ENCODE measurements at regions not wholly inside any gene's neighbourhood (a gene's known extent, or its start where the extent isn't known, plus 50 kb on each side); places are given as distances from the start of the nearest gene placed in this dataset.
"Not testable (repeated sequence)": the region's sequence is repeated elsewhere in the genome, so short reads cannot be mapped to it uniquely, and the experiment has no call there.

DNA sequence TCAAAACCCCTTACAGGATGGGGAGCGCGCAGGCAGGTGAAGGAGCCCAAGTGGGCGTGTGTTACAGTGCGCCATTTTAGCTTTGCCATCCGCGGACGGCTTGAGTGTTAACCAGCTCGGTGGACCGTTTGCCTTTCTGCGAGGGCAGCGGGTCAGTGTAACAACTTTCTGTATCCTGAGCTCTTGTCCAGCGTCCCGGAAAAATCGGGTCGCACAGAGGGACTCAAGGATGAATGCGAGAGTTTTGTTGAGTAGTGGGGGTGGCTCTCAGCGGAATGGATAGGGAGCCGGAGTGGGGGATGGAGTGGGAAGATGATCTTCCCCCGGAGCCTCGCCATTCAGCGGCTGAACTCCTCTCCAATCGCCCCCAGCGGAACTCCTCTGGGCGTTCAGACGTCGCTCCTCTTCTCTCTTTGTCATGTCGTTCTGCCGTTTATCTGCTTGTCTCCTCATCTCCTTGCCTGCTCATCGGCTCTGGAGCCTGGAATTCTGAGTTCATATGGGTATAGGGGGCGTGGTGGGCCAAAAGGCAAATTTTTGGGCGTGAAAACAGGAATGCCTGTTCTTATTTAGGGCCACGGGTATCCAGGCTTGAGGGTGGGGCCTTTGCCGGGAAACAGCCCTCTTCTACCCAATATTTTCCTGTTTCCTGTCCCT, 295.4 kb downstream of the CTH start:
- H3K36me3 Mint-ChIP-seq (ENCODE audit: low read depth): no peaks in the 10 kb centered on the region
- no peaks in the 10 kb centered on the region for H3K4me1 Mint-ChIP-seq (ENCODE audit: low read depth)
- peaks cover 5% of the 10 kb centered on the region for H3K27me3 Mint-ChIP-seq (ENCODE audit: low read depth)
- intact Hi-C loops (cut with micrococcal nuclease): no loop called here
- H3K4me3 Mint-ChIP-seq: no peak overlapping the region
- no peak overlapping the region for H3K27ac Mint-ChIP-seq
- no peak for DNase-seq
- H3K9me3 Mint-ChIP-seq: peaks cover 2% of the 10 kb centered on the region
- CTCF ChIA-PET: interaction anchor here (1.1 kb wide), 2 partner anchors 174 to 343 kb away, joined by 3 read pairs; no protein-coding TSS in a partner anchor

DNA sequence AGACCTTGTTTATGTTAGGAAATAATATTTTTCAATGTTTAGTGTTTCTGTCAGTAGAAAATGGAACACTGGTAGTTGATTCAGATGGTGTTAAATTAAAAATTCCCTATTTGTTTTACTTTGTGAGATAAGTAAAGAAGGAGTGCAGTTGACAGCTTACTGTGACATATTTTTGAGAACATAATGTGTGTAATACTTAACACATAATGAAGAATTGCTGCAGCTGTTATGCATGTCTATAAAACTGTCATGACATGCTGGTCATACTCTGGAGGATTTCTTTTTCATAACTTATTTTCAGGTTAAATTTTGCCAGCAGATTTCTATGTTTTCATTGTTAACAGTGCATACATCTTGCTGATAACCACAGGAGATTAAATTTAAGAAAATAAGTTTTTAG, 296.1 kb downstream of the CTH start:
- CTCF ChIA-PET: interaction anchor here (1.1 kb wide), 1 partner anchor 175 kb away, joined by 3 read pairs; no protein-coding TSS in a partner anchor
- Mint-ChIP-seq H3K36me3 (ENCODE audit: low read depth) (no peaks in the 10 kb centered on the region), H3K9me3 (peaks cover 2% of the 10 kb centered on the region)

DNA sequence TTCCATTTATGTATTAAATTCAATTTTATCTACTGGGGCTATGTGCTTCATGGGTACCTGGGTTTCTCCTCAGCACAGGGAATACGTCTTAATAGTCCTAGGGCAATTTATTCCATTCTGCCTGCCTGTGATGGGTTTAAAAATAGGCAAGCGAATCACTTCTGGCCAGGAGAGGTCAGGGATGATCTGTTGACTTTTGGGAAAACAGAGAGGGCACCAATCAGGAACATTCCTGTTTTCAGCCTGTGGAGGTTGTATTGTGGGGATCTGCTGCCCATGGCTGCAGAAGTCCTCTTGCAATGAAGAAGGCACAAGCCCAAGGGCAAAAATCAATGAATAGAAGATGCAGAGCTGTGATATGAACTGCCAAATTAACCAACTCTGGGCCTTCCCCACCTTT, 303.1 kb downstream of the CTH start:
- CTCF ChIA-PET: no interaction called here
- DNase-seq: no peak
- H3K27ac Mint-ChIP-seq: no peak overlapping the region
- H3K9me3 Mint-ChIP-seq: no peaks in the 10 kb centered on the region
- no peaks in the 10 kb centered on the region for H3K27me3 Mint-ChIP-seq (ENCODE audit: low read depth)
- no peaks in the 10 kb centered on the region for H3K4me1 Mint-ChIP-seq (ENCODE audit: low read depth)
- H3K36me3 Mint-ChIP-seq (ENCODE audit: low read depth): no peaks in the 10 kb centered on the region
- no peak overlapping the region for H3K4me3 Mint-ChIP-seq
- intact Hi-C loops (cut with micrococcal nuclease): no loop called here

More for the DNA sequence above, 296.1 kb downstream of the CTH start:
- Mint-ChIP-seq H3K4me3 (no peak overlapping the region), H3K4me1 (ENCODE audit: low read depth) (no peaks in the 10 kb centered on the region), H3K27ac (no peak overlapping the region), H3K27me3 (ENCODE audit: low read depth) (peaks cover 5% of the 10 kb centered on the region)
- no peak for DNase-seq
- intact Hi-C loops (cut with micrococcal nuclease): no loop called here

DNA sequence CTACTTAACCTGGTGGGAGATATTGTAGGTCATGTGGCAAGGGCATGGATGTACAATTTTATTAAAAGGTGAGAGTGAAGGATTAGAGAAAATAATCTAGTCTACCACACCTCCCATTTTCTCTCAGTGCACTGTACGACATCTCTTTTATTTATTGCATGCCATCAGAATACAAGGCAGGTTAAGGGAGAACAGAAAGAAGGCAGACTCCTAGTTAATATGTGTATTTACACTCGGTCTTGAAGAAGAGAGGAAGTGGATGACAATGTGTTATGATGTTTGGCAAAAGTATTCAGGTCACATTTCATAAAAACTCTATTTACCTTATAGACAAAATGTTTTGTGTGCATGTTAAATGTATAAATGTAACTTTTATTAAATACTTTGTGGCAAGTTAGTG, 306.1 kb downstream of the CTH start:
- H3K9me3 Mint-ChIP-seq: no peaks in the 10 kb centered on the region
- intact Hi-C loops (cut with micrococcal nuclease): no loop called here
- H3K27me3 Mint-ChIP-seq (ENCODE audit: low read depth): no peaks in the 10 kb centered on the region
- no peaks in the 10 kb centered on the region for H3K36me3 Mint-ChIP-seq (ENCODE audit: low read depth)
- H3K4me3 Mint-ChIP-seq: no peak overlapping the region
- H3K27ac Mint-ChIP-seq: no peak overlapping the region
- DNase-seq: no peak
- CTCF ChIA-PET: no interaction called here
- H3K4me1 Mint-ChIP-seq (ENCODE audit: low read depth): no peaks in the 10 kb centered on the region

DNA sequence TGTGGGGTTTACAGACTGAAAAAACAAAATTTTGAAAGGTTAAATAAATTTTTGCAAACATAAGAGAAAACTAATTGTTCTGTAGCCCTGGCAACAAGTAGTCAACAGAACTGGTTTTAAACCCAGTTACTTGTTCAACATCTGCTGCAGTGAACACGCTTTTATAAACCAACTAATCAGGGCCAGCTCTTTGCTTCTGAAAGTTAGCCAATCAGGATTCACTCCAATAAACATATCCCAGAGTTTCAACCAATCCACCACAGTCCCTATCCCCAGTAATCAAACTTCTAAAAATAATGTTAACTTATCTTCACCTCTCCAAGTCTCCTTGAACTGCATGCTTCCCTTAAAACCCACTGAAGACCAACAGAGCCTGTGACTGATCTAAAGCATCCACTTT, 306.6 kb downstream of the CTH start:
- intact Hi-C loops (cut with micrococcal nuclease): no loop called here

DNA sequence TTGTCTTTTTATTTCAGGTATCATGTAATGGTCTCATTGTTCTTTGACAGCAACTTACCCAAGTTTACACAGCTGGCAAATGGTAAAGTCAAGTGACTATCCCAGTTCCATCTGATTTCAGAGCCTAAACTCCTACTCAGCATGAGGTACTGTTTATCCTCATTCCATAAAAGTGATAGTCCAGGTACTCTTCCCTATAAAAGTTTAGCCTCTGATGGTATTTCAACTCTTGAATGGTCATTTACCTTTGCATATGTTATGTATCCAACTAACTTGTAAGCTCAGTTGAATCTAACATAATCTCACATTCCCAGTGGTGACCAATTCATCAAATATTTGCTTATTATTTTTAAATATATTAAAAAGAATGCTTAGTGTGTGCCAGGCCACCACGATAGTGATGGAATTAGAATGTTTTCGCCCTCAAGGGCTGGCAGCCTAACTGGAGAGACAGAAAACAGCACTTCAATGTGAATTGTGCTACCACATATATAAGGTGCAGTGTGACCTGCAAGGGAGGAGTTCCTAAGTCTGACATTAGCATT, 307.1 kb downstream of the CTH start:
- Mint-ChIP-seq H3K36me3 (ENCODE audit: low read depth) (no peaks in the 10 kb centered on the region), H3K4me3 (no peak overlapping the region), H3K4me1 (ENCODE audit: low read depth) (no peaks in the 10 kb centered on the region), H3K9me3 (peaks cover 4% of the 10 kb centered on the region), H3K27me3 (ENCODE audit: low read depth) (no peaks in the 10 kb centered on the region), H3K27ac (no peak overlapping the region)
- CTCF ChIA-PET: no interaction called here
- no peak for DNase-seq
- intact Hi-C loops (cut with micrococcal nuclease): no loop called here

More for the DNA sequence above, 306.6 kb downstream of the CTH start:
- CTCF ChIA-PET: no interaction called here
- Mint-ChIP-seq H3K9me3 (peaks cover under 1% of the 10 kb centered on the region), H3K36me3 (ENCODE audit: low read depth) (no peaks in the 10 kb centered on the region), H3K4me3 (no peak overlapping the region), H3K4me1 (ENCODE audit: low read depth) (no peaks in the 10 kb centered on the region), H3K27ac (no peak overlapping the region), H3K27me3 (ENCODE audit: low read depth) (no peaks in the 10 kb centered on the region)
- no peak for DNase-seq

DNA sequence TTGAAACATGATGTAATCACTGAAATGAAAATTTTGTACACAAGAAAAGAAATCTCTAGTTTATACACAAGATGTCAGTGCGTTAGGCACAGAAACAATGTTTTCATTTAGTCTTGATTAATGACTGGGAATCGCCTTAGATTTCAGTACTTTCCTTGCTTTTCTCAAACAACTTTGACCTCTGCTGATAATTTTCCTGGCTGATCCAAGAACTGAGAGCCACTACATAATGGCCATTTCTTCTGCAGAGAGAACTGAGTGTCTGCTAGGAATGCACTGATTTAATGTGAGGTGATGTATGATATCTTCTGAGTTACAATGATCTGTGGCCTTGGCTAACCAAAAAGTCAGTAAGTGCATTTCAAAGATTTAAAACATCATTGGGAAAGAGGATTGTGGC, 308.1 kb downstream of the CTH start:
- Mint-ChIP-seq H3K27me3 (ENCODE audit: low read depth) (no peaks in the 10 kb centered on the region), H3K27ac (no peak overlapping the region), H3K9me3 (peaks cover 8% of the 10 kb centered on the region), H3K4me3 (no peak overlapping the region), H3K36me3 (ENCODE audit: low read depth) (no peaks in the 10 kb centered on the region), H3K4me1 (ENCODE audit: low read depth) (no peaks in the 10 kb centered on the region)
- CTCF ChIA-PET: no interaction called here
- intact Hi-C loops (cut with micrococcal nuclease): no loop called here
- DNase-seq: no peak

DNA sequence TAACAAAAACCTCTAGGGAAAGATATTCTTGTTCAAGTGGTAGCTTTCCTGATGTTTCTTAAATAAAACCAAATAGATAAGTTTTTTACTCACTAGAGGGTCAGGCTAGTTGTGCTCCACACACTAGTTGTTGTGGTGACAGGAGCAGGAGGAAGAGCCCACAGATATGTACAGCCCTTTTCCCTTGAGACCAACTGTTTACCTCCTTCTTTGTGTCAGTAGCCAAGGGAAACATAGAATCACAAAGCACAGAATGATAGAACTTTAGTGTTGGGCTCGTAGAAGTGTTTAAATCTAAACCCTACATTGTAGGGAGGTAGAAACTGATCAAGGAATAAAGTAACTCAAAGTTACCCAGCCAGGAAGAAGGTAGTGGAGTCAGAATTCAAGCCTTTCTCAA, 309.0 kb downstream of the CTH start:
- H3K36me3 Mint-ChIP-seq (ENCODE audit: low read depth): no peaks in the 10 kb centered on the region
- peaks cover 12% of the 10 kb centered on the region for H3K9me3 Mint-ChIP-seq
- H3K27ac Mint-ChIP-seq: no peak overlapping the region
- CTCF ChIA-PET: no interaction called here
- no peaks in the 10 kb centered on the region for H3K27me3 Mint-ChIP-seq (ENCODE audit: low read depth)
- H3K4me3 Mint-ChIP-seq: no peak overlapping the region
- H3K4me1 Mint-ChIP-seq (ENCODE audit: low read depth): no peaks in the 10 kb centered on the region
- intact Hi-C loops (cut with micrococcal nuclease): no loop called here
- no peak for DNase-seq

DNA sequence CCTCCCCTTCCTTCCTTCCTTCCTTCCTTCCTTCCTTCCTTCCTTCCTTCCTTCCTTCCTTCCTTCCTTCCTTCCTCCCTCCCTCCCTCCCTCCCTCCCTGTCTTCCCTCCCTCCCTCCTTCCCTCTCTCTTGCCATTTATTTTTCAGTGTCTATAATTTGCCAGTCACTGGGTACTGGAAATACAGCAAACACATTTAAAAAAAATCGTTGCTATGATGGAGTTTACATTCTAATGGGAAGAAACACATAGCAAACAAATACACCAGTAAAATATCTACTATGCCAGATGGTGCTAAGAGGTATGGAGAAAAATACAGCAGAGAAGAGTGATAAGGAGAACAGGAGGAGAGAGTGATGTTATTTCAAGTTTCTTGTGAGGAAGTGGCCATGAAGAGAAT, 309.5 kb downstream of the CTH start:
- intact Hi-C loops (cut with micrococcal nuclease): no loop called here
- no peak for DNase-seq
- H3K4me1 Mint-ChIP-seq (ENCODE audit: low read depth): no peaks in the 10 kb centered on the region
- H3K36me3 Mint-ChIP-seq (ENCODE audit: low read depth): no peaks in the 10 kb centered on the region
- H3K9me3 Mint-ChIP-seq: peaks cover 16% of the 10 kb centered on the region
- no peaks in the 10 kb centered on the region for H3K27me3 Mint-ChIP-seq (ENCODE audit: low read depth)
- no peak overlapping the region for H3K27ac Mint-ChIP-seq
- no peak overlapping the region for H3K4me3 Mint-ChIP-seq
- CTCF ChIA-PET: no interaction called here

DNA sequence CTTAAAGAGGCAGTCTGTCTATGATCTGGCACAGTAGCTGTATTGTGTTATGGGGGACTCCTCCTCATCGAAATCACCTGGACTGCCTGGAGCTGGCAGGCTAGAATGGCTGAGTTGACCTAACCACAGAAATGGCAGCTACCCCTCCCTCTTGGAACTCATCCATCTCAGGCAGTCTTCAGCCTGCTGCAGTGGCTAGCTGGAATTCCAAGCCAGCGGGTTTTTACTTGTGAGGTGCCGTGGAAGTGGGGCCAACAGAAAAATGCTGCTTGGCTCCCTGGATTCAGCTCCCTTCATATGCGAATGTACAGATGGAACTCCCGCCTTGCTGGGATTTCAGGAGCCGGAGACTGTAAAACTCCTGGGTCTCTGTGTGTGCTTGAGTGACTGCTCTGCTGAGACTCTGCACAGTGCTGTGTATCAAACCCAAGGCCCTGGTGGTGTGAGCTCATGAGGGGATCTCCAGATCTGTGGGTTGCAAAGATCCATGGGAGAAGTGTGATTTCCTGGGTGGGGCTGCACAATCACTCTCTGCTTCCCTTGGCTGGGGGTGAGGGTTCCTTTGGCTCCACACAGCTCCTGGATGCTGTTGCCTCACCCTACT, 316.9 kb downstream of the CTH start:
- no peaks in the 10 kb centered on the region for H3K4me1 Mint-ChIP-seq (ENCODE audit: low read depth)
- DNase-seq: no peak
- no peak overlapping the region for H3K27ac Mint-ChIP-seq
- no peak overlapping the region for H3K4me3 Mint-ChIP-seq
- CTCF ChIA-PET: no interaction called here
- peaks cover 27% of the 10 kb centered on the region for H3K9me3 Mint-ChIP-seq
- no peaks in the 10 kb centered on the region for H3K27me3 Mint-ChIP-seq (ENCODE audit: low read depth)
- intact Hi-C loops (cut with micrococcal nuclease): no loop called here
- H3K36me3 Mint-ChIP-seq (ENCODE audit: low read depth): no peaks in the 10 kb centered on the region

DNA sequence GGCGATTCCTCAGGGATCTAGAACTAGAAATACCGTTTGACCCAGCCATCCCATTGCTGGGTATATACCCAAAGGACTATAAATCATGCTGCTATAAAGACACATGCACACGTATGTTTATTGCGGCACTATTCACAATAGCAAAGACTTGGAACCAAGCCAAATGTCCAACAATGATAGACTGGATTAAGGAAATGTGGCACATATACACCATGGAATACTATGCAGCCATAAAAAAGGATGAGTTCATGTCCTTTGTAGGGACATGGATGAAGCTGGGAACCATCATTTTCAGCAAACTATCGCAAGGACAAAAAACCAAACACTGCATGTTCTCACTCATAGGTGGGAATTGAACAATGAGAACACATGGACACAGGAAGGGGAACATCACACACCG, 311.1 kb downstream of the PTGER3 start:
- H3K4me3 Mint-ChIP-seq; DNase-seq; H3K9me3 Mint-ChIP-seq; H3K27me3 Mint-ChIP-seq (ENCODE audit: low read depth); H3K27ac Mint-ChIP-seq; intact Hi-C loops (cut with micrococcal nuclease); H3K4me1 Mint-ChIP-seq (ENCODE audit: low read depth); CTCF ChIA-PET; H3K36me3 Mint-ChIP-seq (ENCODE audit: low read depth): not testable (repeated sequence)

DNA sequence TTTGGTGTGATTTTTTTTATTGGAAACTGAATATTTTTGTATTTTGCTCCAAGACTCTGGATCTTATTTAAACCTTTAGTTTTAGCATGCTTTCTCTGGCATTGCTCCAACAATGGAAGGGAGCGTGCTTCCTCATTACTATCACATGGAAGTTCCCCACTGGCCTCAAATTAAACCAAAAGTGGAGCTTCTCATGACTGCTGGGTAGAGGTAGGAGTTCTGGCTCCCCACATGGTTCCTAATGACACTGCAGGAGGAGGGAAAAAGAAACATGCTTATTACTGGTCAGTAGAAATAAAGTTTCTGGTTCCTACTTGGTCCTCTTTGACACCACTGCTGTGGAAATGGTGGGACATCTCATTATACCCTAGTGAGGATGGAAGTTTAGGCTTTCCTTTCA, 310.5 kb downstream of the PTGER3 start:
- Mint-ChIP-seq H3K9me3 (peaks cover 12% of the 10 kb centered on the region), H3K27me3 (ENCODE audit: low read depth) (no peaks in the 10 kb centered on the region)

DNA sequence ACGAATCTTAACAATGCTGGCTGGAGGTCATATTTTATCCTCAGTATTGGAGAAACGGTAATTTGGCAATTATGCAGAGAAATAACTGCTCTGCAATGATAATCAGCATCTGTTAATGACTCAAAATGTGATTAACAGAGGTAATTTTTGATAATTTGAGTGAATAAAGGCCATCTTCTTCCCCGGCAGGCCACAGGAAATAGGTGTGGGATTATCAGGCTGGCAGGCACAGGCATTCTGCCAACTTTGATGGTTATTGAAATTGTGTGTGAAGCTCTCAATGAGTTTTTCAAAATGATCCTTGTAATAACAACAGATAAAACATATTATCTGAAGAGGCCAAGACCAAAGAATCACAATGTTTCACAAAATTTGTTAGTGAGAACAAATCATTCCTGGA, 309.0 kb downstream of the PTGER3 start:
- Mint-ChIP-seq H3K4me3 (no peak overlapping the region), H3K27me3 (ENCODE audit: low read depth) (no peaks in the 10 kb centered on the region), H3K27ac (no peak overlapping the region), H3K36me3 (ENCODE audit: low read depth) (no peaks in the 10 kb centered on the region), H3K9me3 (peaks cover 12% of the 10 kb centered on the region), H3K4me1 (ENCODE audit: low read depth) (no peaks in the 10 kb centered on the region)
- intact Hi-C loops (cut with micrococcal nuclease): no loop called here
- CTCF ChIA-PET: interaction anchor here (0.7 to 0.8 kb wide), 2 partner anchors 12 to 51 kb away, joined by 3 read pairs; no protein-coding TSS in a partner anchor
- DNase-seq: no peak

More for the DNA sequence above, 310.5 kb downstream of the PTGER3 start:
- no peaks in the 10 kb centered on the region for H3K4me1 Mint-ChIP-seq (ENCODE audit: low read depth)
- H3K27ac Mint-ChIP-seq: no peak overlapping the region
- CTCF ChIA-PET: no interaction called here
- no peaks in the 10 kb centered on the region for H3K36me3 Mint-ChIP-seq (ENCODE audit: low read depth)
- intact Hi-C loops (cut with micrococcal nuclease): no loop called here
- DNase-seq: no peak
- no peak overlapping the region for H3K4me3 Mint-ChIP-seq

All from activated naive CD4-positive, alpha-beta T cell treated with anti-CD3 and anti-CD28 coated beads for 36 hours (primary cell).